ENCODE measurements at regions not wholly inside any gene's neighbourhood (a gene's known extent, or its start where the extent isn't known, plus 50 kb on each side); places are given as distances from the start of the nearest gene placed in this dataset.
"Not testable (repeated sequence)": the region's sequence is repeated elsewhere in the genome, so short reads cannot be mapped to it uniquely, and the experiment has no call there.

- not testable (repeated sequence) for DNase-seq (ENCODE audit: low spot score)
These were observed 533.3 kb downstream of the RPIA start for GRCh38 chr2:89224803-89225202.

GRCh38 chr2:89229979-89230378 lies 538.5 kb downstream of the RPIA start:
- DNase-seq (ENCODE audit: low spot score), result not testable (repeated sequence)

- DNase-seq (ENCODE audit: low spot score), result not testable (repeated sequence)
These were observed 539.8 kb downstream of the RPIA start for GRCh38 chr2:89231241-89231640.

DNA sequence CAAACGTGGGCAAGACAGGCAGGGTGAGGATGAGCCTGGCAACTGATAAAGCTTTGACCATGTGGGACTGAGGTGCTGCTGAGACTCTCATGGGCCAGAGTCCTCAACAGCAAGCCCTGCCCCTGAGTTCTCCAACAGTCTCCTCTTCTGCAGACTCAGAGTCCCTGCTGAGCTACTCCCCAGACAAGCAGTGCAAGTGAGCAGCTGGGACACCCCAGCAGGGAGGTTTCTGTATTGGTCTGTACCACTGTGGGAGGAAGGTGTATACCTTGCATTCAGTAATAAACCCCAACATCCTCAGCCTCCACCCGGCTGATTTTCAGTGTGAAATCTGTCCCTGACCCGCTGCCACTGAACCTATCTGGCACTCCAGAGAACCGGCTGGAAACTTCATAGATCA lies 542.5 kb downstream of the RPIA start:
- not testable (repeated sequence) for DNase-seq (ENCODE audit: low spot score)

DNA sequence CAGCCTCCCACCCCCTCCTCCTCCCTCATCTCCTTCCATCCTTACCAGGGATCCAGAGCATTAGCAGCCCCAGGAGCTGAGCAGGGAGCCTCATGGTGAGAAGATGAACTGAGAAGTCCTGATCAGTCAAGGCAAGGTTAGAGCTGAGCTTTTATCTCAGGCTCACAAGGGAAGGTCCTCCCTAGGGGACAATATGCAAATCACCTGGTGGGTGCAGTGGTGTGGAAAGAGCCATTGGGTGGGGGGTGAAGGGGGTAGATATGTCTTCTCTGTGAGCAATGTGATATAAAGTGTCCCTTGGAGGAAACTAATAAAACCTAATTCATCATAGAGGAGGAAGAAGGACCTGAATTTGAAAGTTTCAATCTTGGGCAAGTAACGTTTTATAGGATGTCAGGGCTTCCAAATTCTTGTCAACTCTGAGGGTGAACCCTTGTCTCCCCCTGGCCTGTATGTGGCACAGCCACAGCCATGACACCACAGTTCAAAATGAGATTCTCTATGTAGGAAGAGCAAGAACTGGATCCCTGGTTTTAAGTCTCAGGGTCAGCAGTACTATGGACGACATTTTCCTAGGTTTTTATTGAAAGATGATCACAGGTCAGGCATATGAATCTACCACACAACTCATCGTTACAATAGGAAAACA lies 543.5 kb downstream of the RPIA start:
- DNase-seq (ENCODE audit: low spot score), result not testable (repeated sequence)

GRCh38 chr2:89236832-89237450 lies 545.5 kb downstream of the RPIA start:
- not testable (repeated sequence) for DNase-seq (ENCODE audit: low spot score)

- DNase-seq (ENCODE audit: low spot score), result not testable (repeated sequence)
These were observed 546.3 kb downstream of the RPIA start for GRCh38 chr2:89237783-89238182.

DNA sequence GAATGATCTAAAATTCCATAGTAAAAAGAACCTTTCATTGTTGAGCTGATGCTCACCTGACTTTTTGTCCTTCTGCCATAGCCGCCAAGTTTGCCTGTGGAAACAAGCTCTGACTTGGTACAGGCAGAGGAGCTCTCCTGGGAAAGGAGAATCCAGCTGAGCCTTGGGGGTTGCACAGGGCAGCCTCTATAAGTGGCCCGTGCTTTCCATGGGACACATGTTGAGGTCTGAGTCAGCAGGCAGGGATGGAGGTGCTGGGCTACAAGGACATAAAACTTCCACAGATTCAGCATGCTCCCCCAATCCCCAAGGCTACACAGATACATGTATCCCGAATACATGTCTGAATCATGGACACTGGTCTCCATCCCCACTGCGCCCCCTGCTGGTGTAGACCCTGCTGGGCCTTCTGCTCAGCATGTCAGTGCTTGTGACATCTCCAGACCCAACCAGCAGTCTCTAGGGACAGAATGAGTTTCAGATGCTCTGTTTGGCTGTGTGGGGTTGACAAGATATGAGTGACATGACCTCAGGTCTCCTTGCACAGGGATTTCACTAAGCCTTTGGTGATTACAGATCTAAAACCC lies 551.7 kb downstream of the RPIA start:
- DNase-seq (ENCODE audit: low spot score), result not testable (repeated sequence)

GRCh38 chr2:89244407-89244806 lies 552.9 kb downstream of the RPIA start:
- not testable (repeated sequence) for DNase-seq (ENCODE audit: low spot score)

DNA sequence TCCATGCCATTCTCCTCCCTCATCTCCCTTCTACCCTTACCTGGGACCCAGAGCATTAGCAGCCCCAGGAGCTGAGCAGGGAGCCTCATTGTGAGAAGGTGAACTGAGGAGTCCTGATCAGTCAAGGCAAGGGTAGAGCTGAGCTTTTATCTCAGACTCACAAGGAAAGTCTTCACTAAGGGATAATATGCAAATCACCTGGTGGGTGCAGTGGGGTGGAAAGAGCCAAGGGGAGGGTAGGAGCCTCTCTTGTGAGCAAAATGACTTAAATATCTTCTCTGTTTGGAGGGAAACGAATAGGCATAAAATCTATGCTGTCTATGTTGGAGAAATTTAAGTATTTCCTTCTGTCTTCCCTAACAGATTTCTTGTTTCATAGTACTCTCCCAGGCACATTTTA lies 554.0 kb downstream of the RPIA start:
- DNase-seq (ENCODE audit: low spot score), result not testable (repeated sequence)

DNA sequence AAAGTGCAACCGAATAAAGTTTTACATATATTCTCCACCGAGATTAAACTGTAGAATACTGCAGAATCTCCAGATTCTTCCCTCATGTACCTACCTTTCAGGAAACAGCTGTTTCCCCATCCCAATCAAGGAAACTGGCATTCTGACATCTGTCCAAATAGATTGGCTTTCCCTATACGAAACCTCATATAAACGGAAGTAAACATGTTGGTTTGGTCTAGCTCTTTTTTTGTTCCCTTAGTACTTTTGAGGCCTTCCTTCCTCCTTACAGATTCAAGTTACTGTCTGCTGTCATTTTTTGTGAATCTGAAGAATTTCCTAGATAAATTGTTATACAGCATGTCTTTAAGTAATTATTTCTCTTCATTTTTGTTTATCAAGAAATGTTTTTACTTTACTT lies 554.6 kb downstream of the RPIA start:
- DNase-seq (ENCODE audit: low spot score), result not testable (repeated sequence)

GRCh38 chr2:89246620-89247019 lies 555.1 kb downstream of the RPIA start:
- not testable (repeated sequence) for DNase-seq (ENCODE audit: low spot score)

DNA sequence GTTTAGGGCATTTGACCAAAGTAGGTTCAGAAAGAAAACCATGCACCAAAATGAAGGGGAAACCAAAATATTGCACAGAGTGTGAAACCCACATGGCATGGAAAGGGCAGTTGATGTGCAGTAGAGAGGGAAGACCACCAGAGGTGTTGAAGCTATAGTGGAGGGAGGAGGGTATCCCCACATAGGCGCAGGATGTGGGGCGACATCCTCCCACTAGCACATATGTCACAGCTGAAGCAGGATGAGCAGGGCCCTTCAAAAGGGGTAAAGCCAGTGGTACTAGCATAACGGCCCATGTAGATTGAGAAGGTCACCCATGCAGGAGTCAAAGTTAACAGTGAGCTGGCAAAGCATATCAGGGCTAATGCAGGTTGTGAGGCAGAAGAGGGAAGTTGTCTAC lies 563.5 kb downstream of the RPIA start:
- DNase-seq (ENCODE audit: low spot score), result not testable (repeated sequence)

DNA sequence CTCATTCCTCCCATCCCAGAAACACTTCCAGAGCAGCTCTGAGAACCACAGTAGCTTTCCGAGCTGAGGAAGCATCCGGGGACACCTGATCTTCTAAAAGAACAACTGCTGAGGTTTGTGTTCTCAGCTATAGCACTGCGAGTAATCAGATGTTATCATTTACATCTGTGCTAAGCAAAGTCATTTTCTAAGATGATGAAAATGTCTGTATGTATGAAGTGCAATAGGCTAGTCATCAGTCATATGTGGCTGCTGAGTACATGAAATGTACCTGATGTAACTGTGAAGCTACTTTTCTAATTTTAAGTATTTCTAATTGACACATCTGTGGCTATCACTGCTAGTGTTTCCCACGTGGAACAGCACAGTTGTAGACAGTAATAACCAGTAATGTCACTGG lies 582.0 kb downstream of the RPIA start:
- not testable (repeated sequence) for DNase-seq (ENCODE audit: low spot score)

GRCh38 chr2:89280536-89280935 lies 589.1 kb downstream of the RPIA start:
- DNase-seq (ENCODE audit: low spot score), result not testable (repeated sequence)

DNA sequence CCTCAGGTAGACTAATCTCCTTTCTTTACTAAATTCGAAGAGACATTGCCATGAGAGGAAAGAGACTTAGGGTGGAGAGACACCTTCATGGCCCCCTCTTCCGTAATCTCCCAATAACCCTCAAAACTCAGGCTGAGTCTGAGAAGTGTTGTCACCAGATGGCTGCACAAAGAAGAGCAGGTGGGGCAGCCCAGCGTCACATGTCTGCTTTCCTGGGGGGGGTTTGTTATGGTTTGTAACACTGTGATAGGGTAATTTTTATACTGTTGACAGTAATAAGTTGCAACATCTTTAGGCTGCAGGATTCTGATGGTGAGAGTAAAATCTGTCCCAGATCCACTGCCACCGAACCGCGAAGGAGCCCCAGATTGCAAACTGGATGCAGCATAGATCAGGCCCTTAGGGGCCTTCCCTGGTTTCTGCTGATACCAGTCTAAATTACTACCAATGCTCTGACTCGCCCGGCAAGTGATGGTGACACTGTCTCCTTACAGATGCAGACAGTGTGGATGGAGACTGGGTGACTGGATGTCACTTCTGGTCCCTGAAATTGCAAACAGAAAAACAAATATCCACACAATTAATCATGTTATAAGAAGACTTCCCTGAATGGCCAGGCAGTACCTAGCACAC lies 595.1 kb downstream of the RPIA start:
- DNase-seq (ENCODE audit: low spot score), result not testable (repeated sequence)

DNA sequence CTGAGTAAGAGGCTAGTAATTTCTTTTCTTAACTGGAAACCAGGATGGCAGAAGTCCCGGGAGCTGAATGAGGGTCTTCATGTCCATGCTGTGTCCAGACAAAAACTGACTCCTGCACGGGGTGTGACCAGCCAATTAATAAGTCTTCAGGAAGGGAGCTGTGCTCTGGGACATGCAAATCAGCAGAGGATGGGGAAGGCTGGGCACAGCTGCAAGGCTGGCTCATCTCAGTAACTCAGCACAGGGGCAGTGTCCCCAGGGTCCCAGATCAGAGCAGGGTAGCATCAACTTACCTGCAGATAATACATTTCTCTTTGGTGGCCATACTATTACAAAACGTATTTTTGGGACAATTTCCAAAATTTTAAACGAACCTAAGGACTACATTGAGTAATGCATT lies 595.6 kb downstream of the RPIA start:
- not testable (repeated sequence) for DNase-seq (ENCODE audit: low spot score)

DNA sequence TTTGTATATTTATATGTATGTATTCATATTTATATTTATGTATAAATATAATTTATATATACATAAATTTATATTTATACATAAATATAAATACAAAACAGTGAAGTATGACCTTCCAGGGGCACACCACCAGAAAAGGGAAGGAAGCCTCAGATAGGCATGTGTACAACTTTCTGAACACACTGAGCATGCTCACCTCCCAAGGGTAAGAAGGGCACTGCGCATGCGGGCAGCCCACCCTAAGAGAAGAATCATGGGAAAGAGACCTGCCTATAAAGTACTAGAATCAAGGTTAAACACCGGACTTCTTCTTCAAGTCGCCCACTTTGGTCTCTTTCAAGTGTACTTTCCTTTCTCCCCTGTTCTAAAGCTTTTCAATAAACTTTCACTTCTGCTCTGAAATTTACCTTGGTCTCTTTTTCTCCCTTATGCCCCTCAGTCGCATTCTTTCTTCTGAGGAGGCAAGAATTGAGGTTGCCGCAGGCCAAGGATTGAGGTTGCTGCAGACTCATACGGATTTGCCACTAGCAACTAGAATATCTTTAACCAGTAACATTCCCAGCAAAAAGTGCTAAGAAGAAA lies 600.3 kb downstream of the RPIA start:
- not testable (repeated sequence) for DNase-seq (ENCODE audit: low spot score)

DNA sequence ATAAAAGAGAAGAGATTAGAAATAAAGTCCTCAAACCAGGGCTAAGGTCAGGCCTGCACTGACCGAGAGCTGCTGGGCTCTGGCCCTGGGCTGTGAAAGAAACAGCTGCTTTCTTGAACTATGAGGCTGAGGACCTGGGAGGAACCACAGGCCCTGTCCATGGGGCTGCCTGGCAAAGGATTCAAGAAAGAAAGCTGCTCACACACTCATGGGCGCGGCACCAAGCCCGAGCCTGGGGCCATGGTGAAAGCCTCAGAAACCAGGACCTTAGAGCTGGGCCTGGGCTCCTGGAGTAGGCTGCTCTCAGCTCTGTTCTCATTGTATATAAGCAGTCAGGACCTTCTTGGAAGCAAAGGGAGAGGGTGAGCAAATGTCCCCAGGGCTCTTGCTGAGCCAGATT lies 601.9 kb downstream of the RPIA start:
- DNase-seq (ENCODE audit: low spot score), result not testable (repeated sequence)

DNA sequence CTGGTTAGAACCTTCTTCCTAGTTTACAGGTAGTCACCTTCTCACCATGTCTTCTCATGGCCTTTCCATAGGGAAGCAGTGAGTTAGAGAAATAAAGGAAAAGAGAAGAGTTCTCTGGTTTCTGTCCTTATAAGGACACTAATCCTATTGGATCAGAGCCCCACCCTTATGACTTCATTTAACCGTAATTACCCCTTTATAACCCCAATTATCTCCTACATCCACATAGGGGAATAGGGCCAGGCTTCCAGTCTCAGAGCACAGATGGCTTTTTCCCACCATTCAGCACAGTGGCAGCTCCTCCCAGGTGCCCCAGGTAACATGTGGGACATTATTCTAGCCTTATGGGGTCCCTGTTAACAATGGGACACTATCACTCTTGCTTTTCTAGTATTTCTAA lies 602.9 kb downstream of the RPIA start:
- not testable (repeated sequence) for DNase-seq (ENCODE audit: low spot score)

GRCh38 chr2:89296820-89297398 lies 605.4 kb downstream of the RPIA start:
- not testable (repeated sequence) for DNase-seq (ENCODE audit: low spot score)

- not testable (repeated sequence) for DNase-seq (ENCODE audit: low spot score)
These were observed 607.7 kb downstream of the RPIA start for GRCh38 chr2:89299196-89299595.
